OCI-LY7 (cell line): ENCODE measurements at regions not wholly inside any gene's neighbourhood (a gene's known extent, or its start where the extent isn't known, plus 50 kb on each side); places are given as distances from the start of the nearest gene placed in this dataset.

Experiments
- BruUV-seq: library from RNA; stranded (reverse); fragments of 400-500 nt; replicated peaks from 2 replicates; lab custom pipeline; 2021; lab: Mats Ljungman, UMichigan
- CTCF ChIA-PET: fragments of 300-600 bp; sonication (Branson Sonifier 250); formaldehyde crosslinking; loops from one replicate; lab custom pipeline; 2022; ENCODE audit warnings: antibody characterized with exemption; ENCODE audit not compliant: unreplicated experiment; lab: Charles Lee
- POLR2A ChIA-PET: fragments of 300-600 bp; sonication (Branson Sonifier 250); formaldehyde crosslinking; loops from one replicate; lab custom pipeline; 2022; ENCODE audit warnings: antibody characterized with exemption; lab: Charles Lee
- DNase-seq: peaks from one replicate; pipeline ENCODE4 v3.0.0-alpha.2; 2015; ENCODE audit warnings: low spot score
- H2AFZ ChIP-seq: fragments of 200-600 bp; sonication (generic), shearing (Covaris generic); 2 replicates; pipeline ENCODE4 v1.6.1; 2014; ENCODE audit warnings: mild to moderate bottlenecking, antibody characterized with exemption, low read length, moderate library complexity
- H3K27ac ChIP-seq: fragments of 200-600 bp; sonication (generic); 2 replicates; pipeline ENCODE4 v1.5.1; 2014; ENCODE audit warnings: mixed run types, low read depth, mild to moderate bottlenecking, moderate library complexity, low read length, inconsistent platforms; ENCODE audit not compliant: poor library complexity, severe bottlenecking
- H3K36me3 ChIP-seq: fragments of 200-600 bp; sonication (generic); 2 replicates; pipeline ENCODE4 v1.6.1; 2014; ENCODE audit warnings: mild to moderate bottlenecking, antibody characterized with exemption, low read length, moderate library complexity, mixed read lengths; ENCODE audit not compliant: insufficient read depth
- H3K4me1 ChIP-seq: fragments of 200-600 bp; sonication (generic); 2 replicates; pipeline ENCODE4 v1.5.1; 2014; ENCODE audit warnings: mild to moderate bottlenecking, low read length; ENCODE audit not compliant: insufficient read depth, poor library complexity, severe bottlenecking
- H3K4me2 ChIP-seq: fragments of 200-600 bp; sonication (generic); 2 replicates; pipeline ENCODE4 v1.6.1; 2014; ENCODE audit warnings: mild to moderate bottlenecking, low read length
- H3K4me3 ChIP-seq: fragments of 200-600 bp; sonication (generic); 2 replicates; pipeline ENCODE4 v1.5.1; 2014; ENCODE audit warnings: mild to moderate bottlenecking, low read depth, low read length; ENCODE audit not compliant: poor library complexity, severe bottlenecking
- H3K79me2 ChIP-seq: fragments of 200-600 bp; sonication (generic); 2 replicates; pipeline ENCODE4 v1.6.1; 2016; ENCODE audit warnings: low read depth, mild to moderate bottlenecking, low read length, moderate library complexity, mixed read lengths; ENCODE audit not compliant: insufficient read depth
- H3K9me2 ChIP-seq: fragments of 200-600 bp; sonication (generic); 2 replicates; pipeline ENCODE4 v1.6.1; 2016; ENCODE audit warnings: mild to moderate bottlenecking, low read length, mixed read lengths; ENCODE audit not compliant: insufficient read depth
- H3K9me3 ChIP-seq: fragments of 200-600 bp; sonication (generic); 2 replicates; pipeline ENCODE4 v1.6.1; 2014; ENCODE audit warnings: mild to moderate bottlenecking, mixed run types, low read length, mixed read lengths
- H4K20me1 ChIP-seq: fragments of 200-600 bp; sonication (generic); 2 replicates; pipeline ENCODE4 v1.6.1; 2014; ENCODE audit warnings: mild to moderate bottlenecking, antibody characterized with exemption, low read length, moderate library complexity, mixed read lengths; ENCODE audit not compliant: insufficient read depth
- CTCF ChIP-seq: fragments of 200-600 bp; sonication (generic); conservative IDR thresholded peaks from 2 replicates; pipeline ENCODE4 v1.5.1; 2014; ENCODE audit warnings: mild to moderate bottlenecking, antibody characterized with exemption, low read length, moderate library complexity, mixed read lengths
- EZH2phosphoT487 ChIP-seq: fragments of 200-600 bp; sonication (generic); IDR thresholded peaks from 2 replicates; pipeline ENCODE4 v1.6.1; 2018; ENCODE audit warnings: low read depth, borderline replicate concordance, mild to moderate bottlenecking, mixed run types, antibody characterized with exemption, low read length, moderate library complexity, mixed read lengths
- intact Hi-C: fragments of 100-400 bp; cut with micrococcal nuclease; formaldehyde crosslinking; loops from one replicate; pipeline ENCODE4 v1.10.0; 2022; ENCODE audit not compliant: unreplicated experiment

GRCh38 chr4:55183926-55184599 is 58.7 kb upstream of the KDR start:
- Histone ChIP-seq H3K4me3 (no peak overlapping the region), H3K36me3 (no peaks in the 10 kb centered on the region), H3K4me2 (no peak overlapping the region), H4K20me1 (no peaks in the 10 kb centered on the region), H3K27ac (no peak overlapping the region), H3K79me2 (no peaks in the 10 kb centered on the region), H3K9me3 (no peaks in the 10 kb centered on the region), H3K9me2 (no peaks in the 10 kb centered on the region), H3K4me1 (no peaks in the 10 kb centered on the region), H2AFZ (no peak overlapping the region)
- BruUV-seq = no TSS peak
- intact Hi-C loops = loop anchor here (2.0 to 10.0 kb wide), 3 partner anchors 141 to 551 kb away; no protein-coding TSS in a partner anchor
- ChIA-PET POLR2A (no interaction called here), CTCF (no interaction called here)
- DNase-seq = no peak
- no peak for TF ChIP-seq EZH2phosphoT487

- Histone ChIP-seq H2AFZ (peak overlapping the region; percentile 15; the same call in 1 of the 2 replicates), H3K27ac (no peak overlapping the region), H3K4me2 (no peak overlapping the region), H3K79me2 (no peaks in the 10 kb centered on the region), H3K9me2 (no peaks in the 10 kb centered on the region), H3K9me3 (no peaks in the 10 kb centered on the region), H3K4me1 (no peaks in the 10 kb centered on the region), H4K20me1 (no peaks in the 10 kb centered on the region), H3K36me3 (no peaks in the 10 kb centered on the region), H3K4me3 (no peak overlapping the region)
- ChIA-PET POLR2A (no interaction called here), CTCF (interaction anchor here (0.6 kb wide), 1 partner anchor 813 kb away, joined by 3 read pairs; no protein-coding TSS in a partner anchor)
- DNase-seq = peak; percentile 54
- no TSS peak for BruUV-seq
- intact Hi-C loops = loop anchor here (2.0 to 10.0 kb wide), 3 partner anchors 140 to 550 kb away; no protein-coding TSS in a partner anchor
- TF ChIP-seq CTCF (peak; percentile 82), EZH2phosphoT487 (no peak)
Measured at GRCh38 chr4:55184600-55185523, 59.5 kb upstream of the KDR start.

- CTCF ChIA-PET = no interaction called here
Measured at GRCh38 chr4:55186123-55186522, 60.7 kb upstream of the KDR start.

More at GRCh38 chr4:55186123-55186522, 60.7 kb upstream of the KDR start:
- no peak overlapping the region for H3K27ac ChIP-seq
- H3K79me2 ChIP-seq = no peaks in the 10 kb centered on the region
- TF ChIP-seq CTCF (no peak), EZH2phosphoT487 (no peak)
- H3K4me3 ChIP-seq = no peak overlapping the region
- H3K4me1 ChIP-seq = no peaks in the 10 kb centered on the region
- H2AFZ ChIP-seq = no peak overlapping the region
- intact Hi-C loops = loop anchor here (10.0 kb wide), 2 partner anchors 139 to 549 kb away; no protein-coding TSS in a partner anchor
- H4K20me1 ChIP-seq = no peaks in the 10 kb centered on the region
- POLR2A ChIA-PET = no interaction called here
- no TSS peak for BruUV-seq
- DNase-seq = no peak
- H3K9me3 ChIP-seq = no peaks in the 10 kb centered on the region
- no peaks in the 10 kb centered on the region for H3K9me2 ChIP-seq
- H3K4me2 ChIP-seq = no peak overlapping the region
- H3K36me3 ChIP-seq = no peaks in the 10 kb centered on the region
